Caco-2 (cell line): ENCODE measurements at regions not wholly inside any gene's neighbourhood (a gene's known extent, or its start where the extent isn't known, plus 50 kb on each side); places are given as distances from the start of the nearest gene placed in this dataset.

Experiments
- BruUV-seq: library from RNA; stranded (reverse); fragments of 400-500 nt; replicated peaks from 2 replicates; lab custom pipeline; 2021; lab: Mats Ljungman, UMichigan
- CTCF ChIA-PET: fragments of 300-600 bp; sonication (Branson Sonifier 250); formaldehyde crosslinking; loops from one replicate; lab custom pipeline; 2022; ENCODE audit warnings: antibody characterized with exemption; lab: Charles Lee
- POLR2A ChIA-PET: fragments of 300-600 bp; sonication (Branson Sonifier 250); formaldehyde crosslinking; loops from one replicate; lab custom pipeline; 2022; ENCODE audit warnings: antibody characterized with exemption; lab: Charles Lee
- DNase-seq, 2 experiments: peaks; one replicate each; pipeline versions ENCODE4 v3.0.0 to v3.0.0-alpha.2; 2020 to 2022
- H3K27me3 ChIP-seq: replicated peaks from 2 replicates; pipeline ENCODE4 v1.6.0; 2011; ENCODE audit warnings: low read length; ENCODE audit not compliant: control insufficient read depth, insufficient read depth
- H3K36me3 ChIP-seq: 2 replicates; pipeline ENCODE4 v1.5.1; 2011; ENCODE audit warnings: low read length; ENCODE audit not compliant: control insufficient read depth, insufficient read depth
- H3K4me1 ChIP-seq: fragments of 250-450 bp; sonication (Bioruptor Pico); 2 replicates; pipeline ENCODE4 v1.5.1; 2020; ENCODE audit warnings: mild to moderate bottlenecking
- H3K4me3 ChIP-seq: 2 replicates; pipeline ENCODE4 v1.5.1; 2011; ENCODE audit warnings: low read depth, mild to moderate bottlenecking, control low read depth, low read length
- H3K9me3 ChIP-seq: fragments of 250-450 bp; sonication (Bioruptor Pico); 2 replicates; pipeline ENCODE4 v1.5.1; 2020; ENCODE audit warnings: mild to moderate bottlenecking, moderate library complexity
- H3K27ac Mint-ChIP-seq: one replicate; pipeline ENCODE4 v1.8.0; 2022; ENCODE audit warnings: mixed read lengths; ENCODE audit not compliant: unreplicated experiment
- H3K27me3 Mint-ChIP-seq: one replicate; pipeline ENCODE4 v1.8.0; 2022; ENCODE audit warnings: mixed read lengths; ENCODE audit not compliant: insufficient read depth, unreplicated experiment
- H3K36me3 Mint-ChIP-seq: one replicate; pipeline ENCODE4 v1.8.0; 2022; ENCODE audit warnings: mild to moderate bottlenecking, mixed read lengths; ENCODE audit not compliant: insufficient read depth, unreplicated experiment
- H3K4me1 Mint-ChIP-seq: one replicate; pipeline ENCODE4 v1.8.0; 2022; ENCODE audit warnings: low read depth, mixed read lengths; ENCODE audit not compliant: unreplicated experiment
- H3K4me3 Mint-ChIP-seq: one replicate; pipeline ENCODE4 v1.8.0; 2022; ENCODE audit warnings: mild to moderate bottlenecking, moderate library complexity, mixed read lengths; ENCODE audit not compliant: unreplicated experiment
- H3K9me3 Mint-ChIP-seq: one replicate; pipeline ENCODE4 v1.8.0; 2022; ENCODE audit warnings: mixed read lengths; ENCODE audit not compliant: unreplicated experiment
- CTCF ChIP-seq, 2 experiments: fragments of 200-600 bp in 1 of 2; IDR thresholded peaks; 1 replicate in 1 of 2; 2 replicates in 1 of 2; pipeline versions ENCODE4 v1.5.1 to v1.8.0; 2011 to 2022; ENCODE audit warnings: antibody characterized with exemption in 1 of 2, control low read depth in 1 of 2, inconsistent platforms in 1 of 2, low read depth in 1 of 2, low read length in 1 of 2, mild to moderate bottlenecking in 1 of 2, moderate library complexity in 1 of 2; ENCODE audit not compliant: insufficient read depth in 1 of 2, severe bottlenecking in 1 of 2, unreplicated experiment in 1 of 2
- intact Hi-C: fragments of 100-400 bp; cut with micrococcal nuclease; formaldehyde crosslinking; loops from one replicate; pipeline ENCODE4 v1.10.0; 2022; ENCODE audit not compliant: unreplicated experiment

DNA sequence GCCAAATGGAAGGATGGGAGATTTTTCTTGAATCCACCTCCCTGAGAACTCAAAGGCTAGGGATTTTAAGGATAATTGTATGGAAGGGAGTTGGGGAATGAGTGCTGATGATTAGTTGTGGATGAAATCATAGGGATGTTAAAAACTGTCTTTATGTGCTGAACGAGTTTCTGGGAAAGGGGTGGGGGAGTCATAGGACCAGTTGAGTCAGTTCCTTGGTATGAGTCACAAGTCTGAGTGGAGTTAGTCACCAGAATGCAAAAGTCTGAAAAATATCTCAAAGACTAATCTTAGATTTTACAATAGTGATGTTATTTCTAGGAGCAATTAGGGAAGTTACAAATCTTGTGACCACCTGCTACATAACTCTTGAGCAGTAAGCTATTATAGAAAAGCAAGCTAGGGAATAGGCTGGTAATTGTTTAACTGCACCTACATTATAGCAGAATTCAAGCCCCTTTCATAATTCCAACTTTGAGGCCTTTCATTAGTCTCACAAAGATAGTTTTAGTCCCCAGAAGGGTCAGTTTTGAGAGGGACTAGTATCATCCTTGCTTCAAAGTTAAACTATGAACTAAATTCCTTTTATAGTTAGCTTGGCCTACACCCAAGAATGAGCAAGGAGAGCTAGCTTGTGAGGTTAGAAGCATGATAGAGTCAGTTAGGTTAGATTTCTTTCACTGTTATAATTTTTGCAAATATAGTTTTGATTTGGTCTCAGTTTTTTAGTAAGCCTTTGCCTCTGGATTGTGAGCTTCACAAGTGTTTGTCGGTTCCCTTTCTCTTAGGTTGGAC lies 668.0 kb downstream of the ETS1 start:
- no peak overlapping the region for H3K27ac Mint-ChIP-seq
- peaks cover 62% of the 10 kb centered on the region for H3K9me3 Mint-ChIP-seq

DNA sequence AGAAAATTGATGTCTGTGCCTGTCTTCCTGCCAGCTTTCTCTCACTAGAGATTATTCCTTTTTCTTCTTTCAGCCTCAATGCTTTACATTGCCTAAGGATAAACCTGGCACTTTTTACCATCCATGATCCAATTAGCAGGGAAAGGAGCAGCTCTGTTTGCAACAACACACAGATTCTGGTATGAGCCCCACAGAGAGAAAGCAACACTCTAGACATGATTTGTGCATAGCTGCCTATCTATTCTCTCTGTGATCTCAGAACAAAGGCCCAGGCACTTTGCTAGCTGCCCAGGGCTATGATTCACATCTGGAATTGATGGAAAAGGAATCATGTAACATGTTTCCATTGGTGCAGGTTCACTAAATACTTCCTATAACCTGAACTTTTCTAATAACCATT lies 685.0 kb downstream of the ETS1 start:
- no peak for TF ChIP-seq CTCF (IDR thresholded peaks at IDR 0.05; ENCODE audit: insufficient read depth in 1 of 2, low read depth in 1 of 2, low read length in 1 of 2, severe bottlenecking in 1 of 2, unreplicated experiment in 1 of 2)
- Mint-ChIP-seq H3K27ac (no peak overlapping the region), H3K27me3 (peaks cover 3% of the 10 kb centered on the region), H3K9me3 (peaks cover 16% of the 10 kb centered on the region), H3K36me3 (no peaks in the 10 kb centered on the region), H3K4me3 (no peak overlapping the region), H3K4me1 (no peaks in the 10 kb centered on the region)
- Histone ChIP-seq H3K4me1 (no peaks in the 10 kb centered on the region), H3K4me3 (no peak overlapping the region), H3K36me3 (no peaks in the 10 kb centered on the region), H3K9me3 (peaks cover 10% of the 10 kb centered on the region), H3K27me3 (no peaks in the 10 kb centered on the region)
- intact Hi-C loops: no loop called here
- ChIA-PET POLR2A (no interaction called here), CTCF (no interaction called here)
- no TSS peak for BruUV-seq
- DNase-seq: no peak

More for the DNA sequence above, 668.0 kb downstream of the ETS1 start:
- Mint-ChIP-seq H3K4me3 (no peak overlapping the region), H3K4me1 (no peaks in the 10 kb centered on the region), H3K36me3 (no peaks in the 10 kb centered on the region), H3K27me3 (no peaks in the 10 kb centered on the region)
- H3K36me3 ChIP-seq: no peaks in the 10 kb centered on the region
- no peaks in the 10 kb centered on the region for H3K27me3 ChIP-seq
- BruUV-seq: no TSS peak
- intact Hi-C loops: no loop called here
- ChIA-PET CTCF (no interaction called here), POLR2A (no interaction called here)
- no peak for TF ChIP-seq CTCF (IDR thresholded peaks at IDR 0.05; ENCODE audit: insufficient read depth in 1 of 2, low read depth in 1 of 2, low read length in 1 of 2, severe bottlenecking in 1 of 2, unreplicated experiment in 1 of 2)
- H3K4me3 ChIP-seq: no peak overlapping the region
- H3K4me1 ChIP-seq: no peaks in the 10 kb centered on the region; the same call in 1 of the 2 replicates
- peaks cover 13% of the 10 kb centered on the region for H3K9me3 ChIP-seq
- no peak for DNase-seq

- H3K27ac Mint-ChIP-seq: no peak overlapping the region
- no peak overlapping the region for H3K4me3 Mint-ChIP-seq
- BruUV-seq: no TSS peak
- H3K4me1 ChIP-seq: no peaks in the 10 kb centered on the region; the same call in 1 of the 2 replicates
- DNase-seq: no peak
- no peaks in the 10 kb centered on the region for H3K4me1 Mint-ChIP-seq
- no peaks in the 10 kb centered on the region for H3K36me3 ChIP-seq
- TF ChIP-seq CTCF (IDR thresholded peaks at IDR 0.05; ENCODE audit: insufficient read depth in 1 of 2, low read depth in 1 of 2, low read length in 1 of 2, severe bottlenecking in 1 of 2, unreplicated experiment in 1 of 2): no peak
- intact Hi-C loops: no loop called here
- POLR2A ChIA-PET: no interaction called here
- no peak overlapping the region for H3K4me3 ChIP-seq
- H3K9me3 Mint-ChIP-seq: peaks cover 32% of the 10 kb centered on the region
- H3K9me3 ChIP-seq: peaks cover 6% of the 10 kb centered on the region; the same call in 1 of the 2 replicates
- no peaks in the 10 kb centered on the region for H3K27me3 ChIP-seq
- no peaks in the 10 kb centered on the region for H3K27me3 Mint-ChIP-seq
- CTCF ChIA-PET: no interaction called here
- H3K36me3 Mint-ChIP-seq: no peaks in the 10 kb centered on the region
Observed at GRCh38 chr11:127898422-127899365, 688.7 kb downstream of the ETS1 start.
